Fibroblast of the conjunctiva (primary cell): ENCODE measurements at regions not wholly inside any gene's neighbourhood (a gene's known extent, or its start where the extent isn't known, plus 50 kb on each side); places are given as distances from the start of the nearest gene placed in this dataset.
"Not testable (repeated sequence)": the region's sequence is repeated elsewhere in the genome, so short reads cannot be mapped to it uniquely, and the experiment has no call there.

Experiments used
- DNase-seq: peaks from one replicate; pipeline ENCODE4 v3.0.0-alpha.2; 2010; ENCODE audit warnings: low read depth

DNA sequence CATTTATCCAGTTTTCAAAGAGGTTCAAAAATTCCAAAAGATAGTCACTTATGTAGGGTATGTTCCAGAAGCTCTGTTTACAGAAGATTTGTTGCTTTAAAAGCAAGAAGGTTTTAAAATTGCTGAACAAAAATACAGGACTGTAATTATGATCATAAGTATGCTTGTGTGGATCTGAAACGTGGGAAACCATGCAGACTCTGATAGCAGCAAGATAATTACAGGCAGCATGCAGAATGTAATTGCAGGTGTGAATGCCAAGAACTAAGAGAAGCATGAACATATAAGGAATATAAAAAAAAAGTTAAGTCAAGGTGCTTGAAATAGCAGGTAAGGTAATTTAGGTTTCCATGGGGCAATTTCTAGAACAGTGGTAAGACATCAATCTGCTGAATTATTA lies 405.7 kb downstream of the ARL4A start:
- no peak for DNase-seq

DNA sequence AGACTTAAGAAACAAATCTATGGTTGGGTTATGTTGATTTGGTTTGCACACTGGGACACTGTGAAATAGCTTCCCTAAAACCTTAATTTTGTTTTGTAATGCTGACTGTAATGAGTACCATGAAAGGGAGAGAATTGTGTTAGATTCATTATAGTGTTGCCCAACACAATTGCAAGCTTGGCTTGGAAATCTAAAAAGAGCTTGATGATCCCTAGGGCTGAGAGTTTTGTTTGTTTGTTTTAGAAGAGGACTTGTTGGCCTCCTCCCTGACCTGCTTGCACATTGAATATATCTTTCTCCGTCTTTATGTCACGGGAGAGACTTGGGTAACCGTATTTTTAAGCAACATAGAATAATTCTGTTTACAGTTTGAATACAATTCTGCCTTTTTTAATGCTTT lies 410.1 kb downstream of the ARL4A start:
- no peak for DNase-seq

DNA sequence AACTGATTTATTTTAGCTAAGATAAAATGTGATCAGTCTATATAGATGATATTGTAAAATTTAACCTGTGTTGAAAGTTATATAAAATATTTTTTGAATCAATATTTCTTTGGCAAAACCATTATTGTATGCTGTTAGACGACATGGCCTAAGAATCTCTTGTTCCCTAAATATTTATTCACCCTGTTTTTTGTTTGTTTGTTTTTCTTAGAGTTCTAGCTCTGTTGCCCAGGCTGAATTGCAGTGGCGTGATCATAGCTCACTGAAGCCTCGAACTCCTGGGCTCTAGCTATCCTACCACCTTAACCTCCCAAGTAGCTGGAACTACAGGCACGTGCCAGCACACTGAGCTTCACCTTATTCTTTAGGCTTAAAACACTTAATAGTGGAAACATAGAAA lies 410.7 kb downstream of the ARL4A start:
- DNase-seq: no peak

DNA sequence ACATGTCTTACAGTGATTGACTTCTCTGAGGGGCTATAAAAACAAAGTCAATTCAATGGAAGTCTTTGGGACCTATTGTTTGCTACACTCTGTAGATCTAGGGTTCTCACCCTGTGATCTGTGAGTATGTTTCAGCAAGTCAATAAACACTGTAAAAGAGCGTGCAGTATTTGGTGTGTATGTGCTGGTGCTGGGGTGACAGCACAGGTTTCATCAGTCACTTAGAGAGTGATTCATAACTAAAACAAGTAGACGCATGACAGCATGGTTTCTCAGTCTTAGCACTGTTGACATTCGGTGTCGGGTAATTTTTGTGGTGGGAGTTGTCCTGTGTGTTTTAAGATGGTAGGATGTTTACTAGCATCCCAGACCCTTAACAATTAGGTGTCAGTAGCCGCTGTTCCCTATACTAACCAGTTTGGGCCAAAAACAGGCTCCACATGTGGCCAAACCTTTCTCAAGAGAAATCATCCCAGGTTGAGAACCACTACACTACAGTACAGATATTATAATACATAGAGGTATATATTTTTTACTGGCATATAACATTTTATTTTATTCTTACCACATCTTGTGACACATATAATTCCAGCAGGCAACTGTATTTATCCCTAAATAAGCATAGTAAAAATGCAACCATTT lies 411.8 kb downstream of the ARL4A start:
- DNase-seq: no peak

DNA sequence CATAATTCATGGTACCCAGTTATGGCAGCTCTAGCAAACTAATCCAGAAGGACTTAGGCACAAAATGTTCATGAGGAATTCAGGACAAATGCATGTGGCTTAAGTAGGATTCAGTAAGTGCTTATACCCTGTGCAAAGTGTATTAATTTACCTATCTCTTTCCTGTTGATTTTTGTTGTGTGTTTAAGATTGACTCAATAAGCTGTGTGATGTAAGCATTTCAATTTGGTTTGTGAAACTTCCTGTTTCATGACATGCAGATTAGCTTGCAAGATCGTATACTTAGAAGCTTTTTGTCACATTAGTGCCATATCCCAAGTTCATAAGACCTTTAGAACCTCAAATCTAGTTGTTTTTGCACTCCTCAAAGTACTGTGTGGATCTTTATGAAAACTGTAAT lies 416.7 kb downstream of the ARL4A start:
- no peak for DNase-seq

DNA sequence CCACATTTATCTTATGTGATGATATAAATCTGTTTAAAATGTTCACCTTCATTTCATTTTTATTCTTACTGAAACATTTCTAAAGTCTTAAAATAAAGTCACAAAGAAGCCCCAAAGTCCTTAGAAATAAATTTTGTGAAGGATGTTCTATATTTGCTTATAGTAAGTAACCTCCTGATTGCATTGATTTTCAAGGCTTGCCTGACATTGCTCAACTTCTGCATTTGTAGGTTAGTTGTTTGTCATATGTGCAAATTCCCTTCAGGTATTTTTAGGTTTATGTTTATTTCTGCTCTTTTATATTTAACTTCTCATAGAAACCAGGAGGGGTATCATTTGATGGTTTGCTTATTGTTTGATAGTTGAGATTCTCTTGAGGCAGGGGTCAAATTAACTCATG lies 417.8 kb downstream of the ARL4A start:
- no peak for DNase-seq

DNA sequence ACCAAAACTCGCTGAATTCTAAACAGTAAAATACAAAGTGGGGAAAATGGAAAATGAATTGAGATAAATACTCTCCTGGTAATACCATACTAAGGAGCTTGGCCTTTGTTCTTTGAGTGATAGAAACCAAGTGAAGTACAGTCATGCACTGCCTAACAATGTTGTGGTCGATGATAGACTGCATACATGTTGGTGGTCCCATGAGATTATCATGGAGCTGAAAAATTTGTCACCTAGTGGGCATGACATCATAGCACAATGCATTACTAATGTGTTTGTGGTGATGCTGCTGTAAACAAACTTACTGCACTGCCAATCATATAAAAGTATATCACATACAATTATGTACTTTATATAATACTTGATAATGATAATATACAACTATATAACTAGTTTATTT lies 419.1 kb downstream of the ARL4A start:
- no peak for DNase-seq

DNA sequence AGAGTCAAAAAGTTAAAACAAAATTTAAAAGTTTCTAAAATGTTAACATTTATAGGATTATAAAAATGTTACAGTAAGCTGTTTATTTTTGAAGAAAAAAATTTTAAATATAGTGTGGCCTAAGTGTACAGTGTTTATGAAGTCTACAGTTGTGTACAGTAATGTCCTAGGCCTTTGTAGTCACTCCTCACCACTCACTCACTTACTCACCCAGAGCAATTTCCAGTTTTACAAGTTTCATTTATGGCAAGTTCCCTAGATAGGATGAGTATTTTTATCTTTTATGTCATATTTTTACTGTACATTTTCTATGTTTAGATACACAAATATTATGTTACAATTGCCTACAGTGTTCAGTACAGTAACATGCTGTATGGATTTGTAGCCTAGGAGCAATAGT lies 419.9 kb downstream of the ARL4A start:
- DNase-seq: no peak

DNA sequence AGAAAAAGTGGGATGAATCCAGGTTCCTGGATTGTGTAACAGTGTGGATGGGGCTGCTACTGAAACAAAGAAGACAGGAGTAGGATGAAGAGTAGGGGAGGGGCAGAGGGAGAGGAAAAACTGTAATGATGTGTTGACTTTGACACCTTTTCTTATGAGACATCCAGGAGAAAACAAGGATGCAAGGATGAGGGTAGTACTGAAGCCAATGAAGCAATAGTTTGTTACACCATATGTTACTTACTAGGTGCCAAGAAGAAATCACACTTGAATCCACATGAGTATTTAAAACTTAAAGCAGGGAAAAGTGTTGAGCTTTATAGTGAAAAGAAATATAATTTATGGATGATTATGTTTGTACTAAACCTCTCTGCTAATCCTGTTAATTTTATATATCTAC lies 420.6 kb downstream of the ARL4A start:
- no peak for DNase-seq

DNA sequence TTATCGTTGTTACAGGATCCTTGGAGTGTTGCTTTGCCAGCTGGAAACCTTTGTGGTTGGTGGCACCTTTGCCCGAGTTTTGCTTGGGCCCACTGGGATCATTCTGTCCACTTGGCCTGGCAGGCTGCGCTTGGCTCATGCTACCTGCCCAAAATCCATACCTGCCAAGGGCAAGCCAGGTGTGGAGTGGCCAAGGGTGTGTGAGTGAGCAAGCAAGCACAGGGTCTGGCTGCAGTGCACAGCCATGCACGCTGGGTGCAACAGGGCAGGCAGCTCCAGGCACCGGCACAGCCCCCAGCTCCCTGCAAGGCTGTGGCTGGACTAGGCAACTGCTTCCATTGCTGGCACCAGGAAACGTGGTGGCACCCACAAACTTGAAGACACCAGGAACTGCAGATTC lies 421.8 kb downstream of the ARL4A start:
- no peak for DNase-seq

DNA sequence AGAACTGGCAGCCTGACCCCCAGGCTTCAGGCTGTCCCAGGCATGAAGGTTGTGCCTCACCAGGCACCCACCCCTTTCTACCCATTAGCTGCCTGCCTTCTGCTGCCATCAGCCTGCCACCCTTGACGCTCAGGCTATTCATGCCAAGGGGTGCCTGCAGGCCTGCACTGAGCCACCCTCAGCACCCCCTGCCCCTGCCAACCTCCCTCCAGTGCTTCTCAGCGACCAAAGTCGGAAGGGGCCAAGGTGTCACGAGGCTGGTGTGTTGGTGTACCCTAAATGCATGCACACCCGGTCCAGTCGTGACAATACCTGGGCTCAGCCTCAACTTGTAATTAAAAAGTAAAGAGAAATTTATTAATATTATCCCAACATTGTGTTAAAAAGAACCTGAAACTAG lies 422.7 kb downstream of the ARL4A start:
- no peak for DNase-seq

DNA sequence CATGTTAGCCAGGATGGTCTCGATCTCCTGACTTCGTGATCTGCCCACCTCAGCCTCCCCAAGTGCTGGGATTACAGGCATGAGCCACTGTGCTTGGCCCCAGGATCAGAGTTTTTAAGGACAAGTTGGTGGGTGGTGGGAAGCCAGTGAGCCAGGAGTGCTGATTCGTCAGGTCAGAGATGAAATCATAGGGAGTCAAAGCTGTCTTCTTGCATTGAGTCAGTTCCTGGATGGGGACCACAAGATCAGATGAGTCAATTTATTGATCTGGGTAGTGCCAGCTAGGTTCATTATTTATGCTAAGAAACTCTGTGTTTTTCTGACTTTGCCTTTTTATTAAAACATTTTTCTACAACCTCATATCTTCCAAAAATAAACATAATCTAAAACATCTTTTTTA lies 423.8 kb downstream of the ARL4A start:
- no peak for DNase-seq

DNA sequence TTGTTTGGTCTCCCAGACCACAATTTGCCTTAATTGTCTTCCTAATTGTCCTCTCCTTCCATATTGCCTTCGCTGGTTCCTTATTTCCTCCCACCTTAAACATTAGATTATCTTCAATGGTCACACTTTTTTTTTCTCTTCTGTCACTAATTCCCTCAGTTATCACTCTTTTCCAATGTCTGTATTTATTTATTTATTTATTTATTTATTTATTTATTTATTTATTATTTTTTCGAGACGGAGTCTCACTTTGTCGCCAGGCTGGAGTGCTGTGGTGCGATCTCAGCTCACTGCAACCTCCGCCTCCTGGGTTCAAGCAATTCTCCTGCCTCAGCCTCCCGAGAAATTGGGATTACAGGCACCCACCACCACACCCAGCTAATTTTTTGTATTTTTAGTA lies 426.8 kb downstream of the ARL4A start:
- DNase-seq: not testable (repeated sequence)

DNA sequence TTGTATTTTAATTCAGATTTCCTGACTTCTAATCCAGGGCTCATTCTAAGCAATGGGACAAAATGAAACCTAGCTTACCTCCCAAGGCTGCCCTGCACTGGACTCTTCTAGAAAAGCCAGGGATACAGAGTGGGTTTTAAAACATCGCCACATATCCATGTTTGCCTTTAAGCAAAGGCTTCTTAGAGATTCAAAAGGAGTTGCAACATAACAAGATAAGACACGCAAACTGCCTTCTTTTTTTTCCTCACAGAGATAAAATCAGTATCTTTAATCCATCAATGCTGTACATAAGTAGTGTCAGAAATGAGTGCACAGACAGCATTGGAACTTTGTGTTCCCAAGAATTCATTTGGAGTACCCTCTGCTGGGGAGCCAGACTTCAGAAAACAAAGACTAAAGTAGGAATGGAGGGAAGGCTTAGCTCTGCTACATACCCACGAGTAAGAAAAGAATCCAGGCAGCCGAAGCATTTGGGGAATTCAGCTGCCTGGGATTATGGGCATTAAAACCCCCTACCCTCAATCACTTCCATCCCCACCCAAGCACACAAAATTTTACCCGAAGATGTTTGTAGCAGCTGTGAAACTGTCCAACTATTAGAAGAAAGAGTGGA lies 427.8 kb downstream of the ARL4A start:
- DNase-seq: no peak

DNA sequence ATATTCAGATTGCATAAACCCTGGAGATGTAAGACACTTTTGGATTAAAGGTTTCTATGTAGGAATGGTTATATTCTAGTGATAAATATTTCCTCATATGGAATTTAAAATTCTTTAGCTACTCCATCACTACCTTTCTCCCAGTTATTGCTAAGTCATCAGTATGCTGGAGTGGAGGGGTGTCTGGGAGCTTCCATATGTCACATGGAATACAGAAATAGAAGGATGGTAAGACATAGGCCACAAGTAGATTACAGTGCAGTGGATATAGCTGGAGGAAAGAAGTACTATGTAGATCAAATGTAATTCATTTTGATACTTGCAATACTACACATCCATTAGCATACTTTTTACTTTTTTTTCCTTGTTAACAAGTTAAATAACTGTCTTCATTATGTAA lies 428.4 kb downstream of the ARL4A start:
- DNase-seq: no peak

DNA sequence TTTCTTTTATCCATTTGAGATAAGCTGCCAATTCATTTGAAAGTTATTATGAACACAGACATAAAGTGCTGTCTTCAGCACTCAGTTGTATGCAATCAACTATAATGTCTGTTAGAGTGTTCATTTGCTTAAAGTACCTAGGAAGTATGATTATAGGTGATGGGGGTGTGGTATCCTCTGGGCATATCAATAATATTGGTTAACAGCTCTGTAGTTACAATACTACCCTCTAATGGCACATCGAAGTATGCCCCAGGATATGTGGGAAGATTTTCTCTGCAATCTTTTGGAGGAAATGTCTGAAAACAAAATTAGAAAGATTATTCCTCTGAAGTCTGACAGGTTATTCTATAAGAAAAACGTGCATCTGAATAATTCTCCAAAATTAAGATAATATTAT lies 429.7 kb downstream of the ARL4A start:
- DNase-seq: no peak

DNA sequence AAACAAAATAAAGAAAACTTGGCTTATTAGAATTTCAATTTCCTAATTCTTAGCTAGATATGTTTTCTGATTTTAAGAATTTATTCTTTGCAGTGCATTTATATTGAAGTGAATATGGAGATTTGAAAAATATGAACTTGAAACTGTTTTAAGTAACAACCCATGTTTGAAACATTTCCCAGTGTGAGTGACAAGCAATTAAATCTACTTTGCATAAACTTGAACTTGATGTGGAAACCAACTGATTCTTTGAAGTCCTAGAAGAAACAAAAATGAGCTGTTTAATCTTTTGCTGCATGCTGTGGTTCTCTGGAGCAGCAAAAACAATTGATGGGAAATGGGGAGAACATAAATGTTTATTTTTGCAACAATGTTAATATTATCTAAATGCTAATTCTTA lies 430.2 kb downstream of the ARL4A start:
- DNase-seq: no peak

DNA sequence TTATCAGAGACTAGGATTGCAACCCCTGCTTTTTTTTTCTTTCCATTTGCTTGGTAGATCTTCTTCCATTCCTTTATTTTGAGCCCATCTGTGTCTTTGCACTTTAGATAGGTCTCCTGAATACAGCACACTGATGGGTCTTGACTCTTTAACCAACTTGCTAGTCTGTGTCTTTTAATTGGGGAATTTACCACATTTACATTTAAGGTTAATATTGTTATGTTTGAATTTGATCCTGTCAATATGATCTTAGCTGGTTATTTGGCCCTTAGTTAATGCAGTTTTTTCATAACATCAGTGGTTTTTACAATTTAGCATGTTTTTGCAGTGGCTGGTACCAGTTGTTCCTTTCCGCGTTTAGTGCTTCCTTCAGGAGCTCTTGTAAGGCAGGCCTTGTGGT lies 437.2 kb downstream of the ARL4A start:
- DNase-seq: not testable (repeated sequence)

DNA sequence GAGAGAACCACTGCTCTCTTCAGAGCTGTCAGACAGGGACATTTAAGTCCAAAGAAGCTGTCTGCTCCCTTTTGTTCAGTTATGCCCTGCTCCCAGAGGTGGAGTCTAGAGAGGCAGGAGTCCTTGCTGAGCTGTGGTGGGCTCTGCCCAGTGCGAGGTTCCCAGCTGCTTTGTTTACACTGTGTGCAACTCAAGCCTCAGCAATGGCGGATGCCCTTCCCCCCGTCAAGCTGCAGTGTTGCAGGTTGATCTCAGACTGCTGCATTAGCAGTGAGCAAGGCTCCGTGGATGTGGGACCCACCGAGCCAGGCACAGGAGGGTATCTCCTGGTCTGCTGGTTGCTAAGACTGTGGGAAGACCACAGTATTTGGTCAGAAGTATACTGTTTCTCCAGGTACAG lies 438.9 kb downstream of the ARL4A start:
- DNase-seq: no peak

DNA sequence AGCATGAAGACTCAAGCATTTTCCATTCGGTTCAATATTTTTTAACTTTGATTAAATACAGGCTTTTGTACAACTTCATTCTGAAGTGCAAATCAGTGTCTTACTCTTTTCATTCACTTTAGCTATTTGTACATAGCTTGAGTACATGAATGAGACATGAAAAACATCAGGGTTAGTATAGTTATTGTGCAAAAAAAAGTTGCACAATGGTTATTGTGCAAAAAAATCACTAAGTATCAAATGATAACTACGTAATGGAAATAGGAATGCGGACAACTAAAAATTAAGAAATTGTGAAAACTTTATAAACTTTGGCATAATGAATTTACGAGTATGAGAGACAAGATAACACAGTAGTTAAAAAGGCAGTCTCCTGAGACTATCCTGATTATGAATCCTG lies 442.9 kb downstream of the ARL4A start:
- DNase-seq: no peak

DNA sequence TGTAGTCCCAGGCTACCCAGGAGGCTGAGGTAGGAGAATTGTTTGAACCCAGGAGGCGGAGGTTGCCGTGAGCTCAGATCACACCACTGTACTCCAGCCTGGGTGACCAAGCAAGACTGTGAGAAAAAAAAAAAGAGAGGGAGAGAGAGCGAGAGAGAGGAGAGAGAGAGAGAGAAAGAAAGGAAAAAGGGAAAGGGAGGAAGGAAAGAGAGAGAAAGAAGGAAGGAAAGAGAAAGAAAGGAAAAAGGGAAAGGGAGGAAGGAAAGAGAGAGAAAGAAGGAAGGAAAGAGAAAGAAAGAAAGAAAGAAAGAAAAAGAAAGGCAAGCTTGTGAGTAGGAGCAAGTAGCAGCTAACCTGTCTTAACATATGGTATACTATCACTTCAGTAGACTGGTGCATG lies 443.5 kb downstream of the ARL4A start:
- DNase-seq: not testable (repeated sequence)

DNA sequence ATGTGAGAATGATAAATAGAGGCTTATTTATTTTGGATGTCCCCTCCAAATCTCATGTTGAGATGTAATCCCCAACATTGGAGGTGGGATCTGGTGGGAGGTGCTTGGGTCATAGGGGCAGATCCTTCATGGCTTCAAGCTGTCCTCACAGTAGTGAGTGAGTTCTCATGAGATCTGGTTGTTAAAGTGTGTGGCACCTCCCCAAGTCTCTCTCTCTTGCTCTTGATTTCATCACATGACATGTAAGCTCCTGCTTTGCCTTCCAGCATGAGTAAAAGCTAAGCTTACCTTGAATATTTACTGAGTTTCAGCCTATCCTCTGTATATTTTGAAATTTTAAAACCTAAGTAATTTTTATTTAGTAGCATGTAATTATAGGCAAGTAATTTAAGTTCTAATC lies 444.9 kb downstream of the ARL4A start:
- DNase-seq: peak; percentile 6

DNA sequence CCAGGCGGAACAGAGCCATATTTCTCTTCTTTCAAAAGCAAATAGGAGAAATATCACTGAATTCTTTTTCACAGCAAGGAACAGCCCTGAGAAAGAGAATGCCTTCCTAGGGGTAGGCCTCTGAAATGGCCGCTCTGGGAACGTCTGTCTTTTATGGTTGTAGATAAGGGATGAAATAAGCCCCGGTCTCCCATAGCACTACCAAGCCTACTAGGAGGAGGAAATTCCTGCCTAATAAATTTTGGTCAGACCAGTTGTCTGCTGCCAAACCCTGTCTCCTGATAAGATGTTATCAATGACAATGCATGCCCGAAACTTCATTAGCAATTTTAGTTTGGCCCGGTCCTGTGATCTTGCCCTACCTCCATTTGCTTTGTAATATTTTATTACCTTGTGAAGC lies 448.9 kb downstream of the ARL4A start:
- not testable (repeated sequence) for DNase-seq

DNA sequence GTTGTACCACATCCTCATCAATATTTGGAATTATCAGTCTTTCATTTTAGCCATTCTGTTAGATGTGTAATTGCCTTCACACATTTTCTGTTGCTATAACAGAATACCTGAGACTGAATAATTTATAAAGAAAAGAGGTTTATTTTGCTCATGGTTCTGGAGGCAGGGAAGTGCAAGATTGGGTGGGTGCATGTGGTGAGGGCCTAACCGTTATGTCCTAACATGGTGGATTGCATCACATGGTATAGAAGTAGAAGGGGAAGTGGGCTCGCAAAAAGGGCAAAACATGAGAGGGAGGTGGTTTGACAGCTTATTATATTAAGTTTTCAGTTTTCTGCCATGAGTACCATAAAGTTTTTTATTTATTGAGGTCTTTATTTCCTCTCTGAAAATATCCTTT lies 452.0 kb downstream of the ARL4A start:
- no peak for DNase-seq
